LNCAP (cell line): ENCODE measurements at regions not wholly inside any gene's neighbourhood (a gene's known extent, or its start where the extent isn't known, plus 50 kb on each side); places are given as distances from the start of the nearest gene placed in this dataset.

Source experiments
- CTCF ChIP-seq: fragments of 450-650 bp; IDR thresholded peaks from 2 replicates; pipeline ENCODE4 v1.5.1; 2017; ENCODE audit warnings: mild to moderate bottlenecking

DNA sequence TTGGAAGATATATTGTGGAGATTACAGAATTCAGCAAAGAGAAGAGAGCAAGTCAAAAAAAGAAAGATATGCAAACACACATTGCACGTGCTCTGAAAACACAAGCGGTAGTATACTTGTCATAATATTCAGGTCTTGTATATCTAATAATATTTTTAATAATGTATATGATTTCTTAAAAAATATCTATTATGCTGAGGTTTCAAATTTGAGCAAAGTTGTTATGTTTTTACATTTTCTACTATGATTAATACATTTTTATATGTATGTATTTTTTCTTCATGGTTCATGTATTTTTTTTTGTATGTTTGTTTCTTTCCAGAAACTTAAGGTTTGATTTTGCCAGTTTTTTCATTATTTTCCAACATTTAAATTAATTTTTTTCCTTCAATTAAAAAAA lies 752.4 kb upstream of the VSTM2A start:
- no peak for TF ChIP-seq CTCF

DNA sequence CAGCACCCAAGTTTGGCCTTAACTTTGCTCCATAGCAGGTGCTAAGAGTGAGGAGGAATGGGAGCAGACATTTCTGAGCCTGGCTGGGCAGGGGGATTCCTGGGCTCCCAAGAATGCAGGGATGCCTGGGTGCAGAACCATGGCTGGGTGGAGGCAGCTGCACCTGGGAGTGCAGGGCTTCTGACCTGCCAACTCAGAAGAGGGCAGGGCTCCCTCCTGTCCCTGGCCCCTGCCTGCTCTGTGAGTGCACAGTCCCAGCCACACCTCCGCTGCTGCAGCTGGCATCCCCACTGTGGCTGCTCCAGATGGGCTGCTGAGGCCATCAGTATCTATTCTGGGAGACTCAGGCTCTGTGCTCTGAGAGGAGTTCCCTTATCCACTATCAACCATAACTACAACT lies 747.4 kb upstream of the VSTM2A start:
- TF ChIP-seq CTCF = no peak

GRCh38 chr7:53800746-53801145 lies 741.4 kb upstream of the VSTM2A start:
- TF ChIP-seq CTCF = no peak

DNA sequence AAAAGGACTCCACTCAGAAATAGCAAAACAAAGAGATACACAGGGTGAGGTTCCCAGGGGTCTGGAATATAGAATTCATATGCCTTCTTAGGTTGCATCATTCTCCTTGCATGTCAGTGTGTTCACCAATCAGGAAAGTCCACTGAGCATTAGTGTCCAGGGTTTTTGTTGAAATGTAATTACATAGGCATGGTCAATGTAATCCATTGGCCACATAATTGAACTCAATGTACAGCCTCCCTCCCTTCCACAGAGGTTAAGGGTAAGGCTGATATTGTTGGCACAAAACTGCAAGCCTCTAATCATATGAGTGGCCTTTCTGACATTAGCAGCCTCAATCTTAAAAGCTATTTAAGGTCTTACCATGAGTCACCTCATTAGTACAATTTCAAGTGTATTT lies 736.1 kb upstream of the VSTM2A start:
- TF ChIP-seq CTCF = no peak

GRCh38 chr7:53811555-53812079 lies 730.6 kb upstream of the VSTM2A start:
- TF ChIP-seq CTCF = no peak

GRCh38 chr7:53812135-53812534 lies 730.0 kb upstream of the VSTM2A start:
- TF ChIP-seq CTCF = no peak

DNA sequence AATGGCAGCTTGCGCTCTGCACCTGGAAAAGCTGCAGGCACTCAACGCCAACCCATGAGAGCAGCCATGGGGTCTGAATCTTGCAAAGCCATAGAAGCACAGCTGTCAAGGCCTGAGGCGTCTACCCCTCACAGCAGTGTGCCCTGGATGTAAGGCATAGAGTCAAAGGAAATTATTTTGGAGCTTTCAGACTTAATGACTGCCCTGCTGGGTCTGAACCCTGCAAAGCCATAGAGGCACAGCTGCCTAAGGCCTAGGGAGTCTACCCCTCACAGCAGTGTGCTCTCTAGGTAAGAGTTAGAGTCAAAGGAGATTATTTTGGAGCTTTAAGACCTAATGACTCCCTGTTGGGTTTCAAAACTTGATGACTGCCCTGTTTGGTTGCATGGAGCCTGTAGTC lies 706.9 kb upstream of the VSTM2A start:
- TF ChIP-seq CTCF = no peak

- TF ChIP-seq CTCF = no peak
Measured at GRCh38 chr7:53877688-53878087, 664.5 kb upstream of the VSTM2A start.
